Thymus (tissue), 11 donors: ENCODE measurements at regions not wholly inside any gene's neighbourhood (a gene's known extent, or its start where the extent isn't known, plus 50 kb on each side); places are given as distances from the start of the nearest gene placed in this dataset.

Experiments
- DNase-seq, 9 donors: peaks; one replicate each; pipeline ENCODE4 v3.0.0-alpha.2; 2013; ENCODE audit warnings: low spot score in 9 of 9, low read depth in 6 of 9, missing footprints in 1 of 9
- H3K27ac ChIP-seq, 2 donors: one replicate each; pipeline ENCODE4 v1.5.1; 2013; ENCODE audit warnings: control low read depth in 1 of 2, low read depth in 1 of 2, low read length in 1 of 2, mild to moderate bottlenecking in 1 of 2, moderate library complexity in 1 of 2
- H3K27me3 ChIP-seq, 2 donors: one replicate each; pipeline ENCODE4 v1.5.1; 2013; ENCODE audit warnings: low read length in 1 of 2; ENCODE audit not compliant: control insufficient read depth in 2 of 2, insufficient read depth in 1 of 2
- H3K36me3 ChIP-seq, 2 donors: one replicate each; pipeline ENCODE4 v1.5.1; 2013; ENCODE audit warnings: low read length in 1 of 2, mild to moderate bottlenecking in 1 of 2, moderate library complexity in 1 of 2; ENCODE audit not compliant: control insufficient read depth in 2 of 2, insufficient read depth in 2 of 2
- H3K4me1 ChIP-seq, 2 donors: one replicate each; pipeline ENCODE4 v1.5.1; 2013; ENCODE audit warnings: low read length in 2 of 2; ENCODE audit not compliant: control insufficient read depth in 2 of 2, insufficient read depth in 2 of 2
- H3K4me3 ChIP-seq, 2 donors: one replicate each; pipeline ENCODE4 v1.5.1; 2013; ENCODE audit warnings: low read length in 2 of 2, control low read depth in 1 of 2, mild to moderate bottlenecking in 1 of 2
- H3K9me3 ChIP-seq, 2 donors: one replicate each; pipeline ENCODE4 v1.5.1; 2013; ENCODE audit warnings: low read length in 1 of 2, mild to moderate bottlenecking in 1 of 2; ENCODE audit not compliant: control insufficient read depth in 2 of 2, insufficient read depth in 1 of 2
- WGBS: extraction: QIAGEN DNeasy Blood & Tissue Kit; methylation state at CpG from one replicate; pipeline ENCODE4 v1.1.7; 2013; 5-methylcytosine and 5-hydroxymethylcytosine counted together
- donor health status: healthy.

- Histone ChIP-seq H3K27ac (no peak overlapping the region), H3K9me3 (no peaks in the 10 kb centered on the region), H3K27me3 (peaks cover 0 to 15% of the 10 kb centered on the region in 2 donors), H3K36me3 (no peaks in the 10 kb centered on the region), H3K4me3 (no peak overlapping the region), H3K4me1 (peaks cover 0 to 3% of the 10 kb centered on the region in 2 donors)
- 96% methylated on average over 10 of the region's 10 CpGs for WGBS
- no peak for DNase-seq
Observed at GRCh38 chr1:47575855-47576757, 138.3 kb downstream of the FOXD2 start.

GRCh38 chr1:47576758-47577115 is 138.9 kb downstream of the FOXD2 start:
- H3K4me1 ChIP-seq = peaks cover 0 to 3% of the 10 kb centered on the region in 2 donors
- H3K4me3 ChIP-seq = no peak overlapping the region
- H3K9me3 ChIP-seq = no peaks in the 10 kb centered on the region
- 48% methylated on average over 2 of the region's 2 CpGs for WGBS
- DNase-seq = no peak
- H3K27ac ChIP-seq = no peak overlapping the region
- H3K36me3 ChIP-seq = no peaks in the 10 kb centered on the region
- peaks cover 0 to 15% of the 10 kb centered on the region in 2 donors for H3K27me3 ChIP-seq

- WGBS = 95% methylated on average over 12 of the region's 12 CpGs
- Histone ChIP-seq H3K27me3 (peaks cover 0 to 15% of the 10 kb centered on the region in 2 donors), H3K4me3 (no peak overlapping the region), H3K36me3 (no peaks in the 10 kb centered on the region), H3K9me3 (no peaks in the 10 kb centered on the region), H3K4me1 (peaks cover 0 to 3% of the 10 kb centered on the region in 2 donors), H3K27ac (no peak overlapping the region)
- DNase-seq = no peak
Observed at GRCh38 chr1:47577303-47578025, 139.6 kb downstream of the FOXD2 start.

GRCh38 chr1:47578026-47578720 is 140.3 kb downstream of the FOXD2 start:
- peaks cover 0 to 11% of the 10 kb centered on the region in 2 donors for H3K27me3 ChIP-seq
- H3K4me1 ChIP-seq = peaks cover 0 to 3% of the 10 kb centered on the region in 2 donors
- no peak for DNase-seq
- no peak overlapping the region for H3K27ac ChIP-seq
- H3K36me3 ChIP-seq = no peaks in the 10 kb centered on the region
- no peaks in the 10 kb centered on the region for H3K9me3 ChIP-seq
- 70% methylated on average over 19 of the region's 19 CpGs for WGBS
- no peak overlapping the region for H3K4me3 ChIP-seq

- H3K36me3 ChIP-seq = no peaks in the 10 kb centered on the region
- peak in 1 of 9 donors; percentile 20 for DNase-seq
- H3K27ac ChIP-seq = no peak overlapping the region
- 81% methylated on average over 10 of the region's 10 CpGs for WGBS
- no peak overlapping the region for H3K4me3 ChIP-seq
- peaks cover 0 to 11% of the 10 kb centered on the region in 2 donors for H3K27me3 ChIP-seq
- peaks cover 0 to 5% of the 10 kb centered on the region in 2 donors for H3K4me1 ChIP-seq
- no peaks in the 10 kb centered on the region for H3K9me3 ChIP-seq
Observed at GRCh38 chr1:47578721-47579419, 141.0 kb downstream of the FOXD2 start.

GRCh38 chr1:47579809-47580208 is 142.0 kb downstream of the FOXD2 start:
- DNase-seq = peak in 1 of 9 donors; percentile 22
- WGBS = 71% methylated on average over 2 of the region's 2 CpGs
- H3K4me3 ChIP-seq = no peak overlapping the region
- H3K9me3 ChIP-seq = no peaks in the 10 kb centered on the region
- no peak overlapping the region for H3K27ac ChIP-seq
- peaks cover 0 to 11% of the 10 kb centered on the region in 2 donors for H3K27me3 ChIP-seq
- peaks cover 0 to 10% of the 10 kb centered on the region in 2 donors for H3K4me1 ChIP-seq
- H3K36me3 ChIP-seq = no peaks in the 10 kb centered on the region

GRCh38 chr1:47580451-47580995 is 142.7 kb downstream of the FOXD2 start:
- WGBS = 93% methylated on average over 11 of the region's 11 CpGs
- peaks cover 0 to 11% of the 10 kb centered on the region in 2 donors for H3K27me3 ChIP-seq
- no peak overlapping the region for H3K27ac ChIP-seq
- H3K9me3 ChIP-seq = no peaks in the 10 kb centered on the region
- DNase-seq = no peak
- H3K36me3 ChIP-seq = no peaks in the 10 kb centered on the region
- H3K4me1 ChIP-seq = peaks cover 0 to 10% of the 10 kb centered on the region in 2 donors
- H3K4me3 ChIP-seq = no peak overlapping the region

- Histone ChIP-seq H3K36me3 (no peaks in the 10 kb centered on the region), H3K27me3 (peaks cover 0 to 8% of the 10 kb centered on the region in 2 donors), H3K9me3 (peaks cover 0 to 1% of the 10 kb centered on the region in 2 donors), H3K4me3 (no peak overlapping the region), H3K27ac (no peak overlapping the region), H3K4me1 (peaks cover 0 to 10% of the 10 kb centered on the region in 2 donors)
- peak in 7 of 9 donors; percentile 9 to 77 (median 45) for DNase-seq
- 26% methylated on average over 8 of the region's 8 CpGs for WGBS
Observed at GRCh38 chr1:47582891-47583608, 145.2 kb downstream of the FOXD2 start.
